IMR-90 (cell line): ENCODE measurements at regions not wholly inside any gene's neighbourhood (a gene's known extent, or its start where the extent isn't known, plus 50 kb on each side); places are given as distances from the start of the nearest gene placed in this dataset.
A peak's percentile ranks its signal among the peaks of the same experiment; 100 is the strongest.

ENCODE experiments used
- ATAC-seq: fragments of 200-7000 bp; cut with Tn5 transposase; 2 replicates; pipeline ENCODE4 v1.9.1; 2020; ENCODE audit warnings: low read depth, mild to moderate bottlenecking, moderate library complexity
- BruUV-seq: library from RNA; stranded (reverse); fragments of 400-500 nt; replicated peaks from 2 replicates; lab custom pipeline; 2021; lab: Mats Ljungman, UMichigan
- CTCF ChIA-PET: fragments of 300-600 bp; formaldehyde crosslinking; extraction: SDS; loops from one replicate; lab custom pipeline; 2021; ENCODE audit warnings: antibody characterized with exemption; lab: Yijun Ruan, JAX
- POLR2A ChIA-PET: fragments of 300-600 bp; sonication (Branson Sonifier 250); formaldehyde crosslinking; loops from one replicate; lab custom pipeline; 2022; ENCODE audit warnings: antibody characterized with exemption; ENCODE audit not compliant: unreplicated experiment; lab: Charles Lee
- DNase-seq: peaks from one replicate; pipeline ENCODE4 v3.0.0; 2013
- H2AFZ ChIP-seq: replicated peaks from 2 replicates; pipeline ENCODE3; 2013; ENCODE audit warnings: low read length, mild to moderate bottlenecking; ENCODE audit not compliant: poor library complexity
- H2AK5ac ChIP-seq: 2 replicates; pipeline ENCODE4 v1.6.1; 2013; ENCODE audit warnings: low read depth, low read length, inconsistent platforms
- H2AK9ac ChIP-seq: replicated peaks from 2 replicates; pipeline ENCODE3; 2013; ENCODE audit warnings: mild to moderate bottlenecking, low read depth, low read length, moderate library complexity; ENCODE audit not compliant: poor library complexity
- H2BK120ac ChIP-seq: 2 replicates; pipeline ENCODE4 v1.6.1; 2013; ENCODE audit warnings: low read depth, low read length, inconsistent platforms
- H2BK15ac ChIP-seq: 3 replicates; pipeline ENCODE4 v1.6.1; 2013; ENCODE audit warnings: low read depth, low read length, inconsistent platforms
- H2BK20ac ChIP-seq: 2 replicates; pipeline ENCODE4 v1.6.1; 2013; ENCODE audit warnings: low read depth, mild to moderate bottlenecking, inconsistent platforms, low read length, moderate library complexity
- H2BK5ac ChIP-seq: 2 replicates; pipeline ENCODE4 v1.6.1; 2013; ENCODE audit warnings: mild to moderate bottlenecking, low read depth, low read length, inconsistent platforms; ENCODE audit not compliant: poor library complexity, severe bottlenecking
- H3K14ac ChIP-seq: replicated peaks from 2 replicates; pipeline ENCODE4 v1.6.1; 2013; ENCODE audit warnings: low read depth, low read length, inconsistent platforms
- H3K18ac ChIP-seq: 2 replicates; pipeline ENCODE4 v1.6.1; 2013; ENCODE audit warnings: low read depth, low read length, control low read depth
- H3K23ac ChIP-seq: 2 replicates; pipeline ENCODE4 v1.6.1; 2013; ENCODE audit warnings: low read depth, low read length, inconsistent platforms
- H3K27ac ChIP-seq: 2 replicates; pipeline ENCODE4 v1.5.1; 2013; ENCODE audit warnings: mild to moderate bottlenecking, control low read depth, low read length; ENCODE audit not compliant: insufficient read depth
- H3K27me3 ChIP-seq: 2 replicates; pipeline ENCODE4 v1.6.1; 2013; ENCODE audit warnings: low read length; ENCODE audit not compliant: control insufficient read depth, insufficient read depth
- H3K36me3 ChIP-seq: 2 replicates; pipeline ENCODE4 v1.6.1; 2013; ENCODE audit warnings: low read length, mixed read lengths; ENCODE audit not compliant: control insufficient read depth, insufficient read depth
- H3K4ac ChIP-seq: 2 replicates; pipeline ENCODE4 v1.6.1; 2013; ENCODE audit warnings: low read depth, low read length, inconsistent platforms
- H3K4me1 ChIP-seq: 2 replicates; pipeline ENCODE4 v1.6.1; 2013; ENCODE audit warnings: low read length, mixed read lengths; ENCODE audit not compliant: control insufficient read depth, insufficient read depth
- H3K4me2 ChIP-seq: 2 replicates; pipeline ENCODE4 v1.6.1; 2013; ENCODE audit warnings: low read depth, mild to moderate bottlenecking, control low read depth, low read length, moderate library complexity
- H3K4me3 ChIP-seq: 2 replicates; pipeline ENCODE4 v1.5.1; 2013; ENCODE audit warnings: low read depth, mild to moderate bottlenecking, control low read depth, low read length, moderate library complexity; ENCODE audit not compliant: insufficient read depth
- H3K56ac ChIP-seq: 2 replicates; pipeline ENCODE4 v1.6.1; 2013; ENCODE audit warnings: low read length, inconsistent platforms; ENCODE audit not compliant: insufficient read depth; ENCODE audit errors: extremely low read depth
- H3K79me1 ChIP-seq, 2 experiments: 2 replicates each; pipeline ENCODE4 v1.6.1; 2013; ENCODE audit warnings: low read length in 2 of 2, inconsistent platforms in 1 of 2, low read depth in 1 of 2
- H3K9ac ChIP-seq: 2 replicates; pipeline ENCODE4 v1.6.1; 2013; ENCODE audit warnings: low read depth, low read length, control low read depth
- H3K9me1 ChIP-seq: 2 replicates; pipeline ENCODE4 v1.6.1; 2013; ENCODE audit warnings: low read length, inconsistent platforms; ENCODE audit not compliant: insufficient read depth
- H3K9me3 ChIP-seq: 2 replicates; pipeline ENCODE4 v1.6.1; 2013; ENCODE audit warnings: low read length; ENCODE audit not compliant: control insufficient read depth, insufficient read depth
- H4K20me1 ChIP-seq: 2 replicates; pipeline ENCODE4 v1.6.1; 2013; ENCODE audit warnings: low read length, inconsistent platforms; ENCODE audit not compliant: insufficient read depth
- H4K5ac ChIP-seq: 2 replicates; pipeline ENCODE4 v1.6.1; 2013; ENCODE audit warnings: mild to moderate bottlenecking, low read depth, low read length, control low read depth
- H4K8ac ChIP-seq, 2 experiments: 2 replicates each; pipeline ENCODE4 v1.6.1; 2013; ENCODE audit warnings: low read depth in 2 of 2, low read length in 2 of 2, control low read depth in 1 of 2, inconsistent platforms in 1 of 2
- H4K91ac ChIP-seq: 2 replicates; pipeline ENCODE4 v1.6.1; 2013; ENCODE audit warnings: low read depth, low read length, inconsistent platforms; ENCODE audit not compliant: insufficient read depth
- CEBPB ChIP-seq: IDR thresholded peaks from 2 replicates; pipeline ENCODE4 v1.6.1; 2012; ENCODE audit warnings: low read depth, low read length, improper control_type of control experiment
- POLR2A ChIP-seq: IDR thresholded peaks from 2 replicates; pipeline ENCODE4 v1.6.1; 2012; ENCODE audit warnings: mild to moderate bottlenecking, low read depth, low read length
- SMC3 ChIP-seq: fragments of 150-350 bp; IDR thresholded peaks from 2 replicates; pipeline ENCODE4 v1.6.1; 2016; ENCODE audit warnings: low read depth, mild to moderate bottlenecking, antibody characterized with exemption, low read length, moderate library complexity
- WGBS, 2 experiments: methylation state at CpG; one replicate each; pipeline versions ENCODE4 v1.1.5 to v1.1.7; 2013; ENCODE audit warnings: missing lambda C conversion rate in 2 of 2; ENCODE audit not compliant: insufficient read length in 1 of 2; ENCODE audit errors: extremely low coverage in 2 of 2; 5-methylcytosine and 5-hydroxymethylcytosine counted together
- dilution Hi-C: fragments of 300-500 bp; cut with HindIII; formaldehyde crosslinking; loops from one replicate; pipeline ENCODE4 v1.14.3; 2018; ENCODE audit warnings: low sequenced_read_pairs; ENCODE audit not compliant: unreplicated experiment
- in situ Hi-C: fragments of 300-500 bp; cut with MboI; formaldehyde crosslinking; loops from 3 replicates; pipeline ENCODE4 v1.14.3; 2019; ENCODE audit warnings: low sequenced_read_pairs, inconsistent platforms, mixed read lengths
- intact Hi-C: fragments of 100-400 bp; cut with micrococcal nuclease; formaldehyde crosslinking; loops from 2 replicates; pipeline ENCODE4 v1.10.0; 2022

DNA sequence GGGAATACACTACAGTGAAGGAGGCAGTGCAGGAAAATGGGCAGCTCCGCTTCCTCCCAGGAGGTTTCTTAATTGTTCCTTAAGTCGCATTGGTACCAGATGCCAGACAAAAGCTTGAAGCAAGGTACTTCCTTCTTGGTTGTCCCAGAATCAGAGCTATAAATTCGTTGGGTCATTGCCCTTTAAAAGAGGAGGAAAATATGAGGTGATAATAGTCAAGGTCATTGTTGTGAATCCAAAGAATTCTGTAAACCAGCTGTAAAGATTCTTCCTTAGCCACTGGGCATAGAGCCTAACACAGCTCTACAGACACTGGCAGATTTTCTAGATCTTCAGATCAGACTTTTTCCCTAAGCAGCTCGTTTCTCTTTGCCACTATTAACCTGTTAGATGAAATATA, 444.1 kb upstream of the TLE4 start:
- H3K4me2 ChIP-seq, result no peak overlapping the region
- no peak overlapping the region for H3K4ac ChIP-seq
- no peak for TF ChIP-seq POLR2A
- no peak for TF ChIP-seq SMC3
- TF ChIP-seq CEBPB, result no peak
- H2AK5ac ChIP-seq, result no peak overlapping the region
- no peak overlapping the region for H4K91ac ChIP-seq
- no peak overlapping the region for H2AK9ac ChIP-seq
- ATAC-seq (no peak), DNase-seq (no peak)
- no peaks in the 10 kb centered on the region for H4K20me1 ChIP-seq
- no peaks in the 10 kb centered on the region for H3K9me3 ChIP-seq
- H3K4me1 ChIP-seq, result no peaks in the 10 kb centered on the region
- H3K23ac ChIP-seq, result no peak overlapping the region
- no peaks in the 10 kb centered on the region for H3K79me1 ChIP-seq
- no peak overlapping the region for H3K18ac ChIP-seq
- no peaks in the 10 kb centered on the region for H3K27me3 ChIP-seq
- no peak overlapping the region for H3K27ac ChIP-seq
- no peak overlapping the region for H3K9ac ChIP-seq
- no peak overlapping the region for H3K4me3 ChIP-seq
- H3K56ac ChIP-seq, result no peak overlapping the region
- H4K8ac ChIP-seq, result no peak overlapping the region
- no peaks in the 10 kb centered on the region for H3K36me3 ChIP-seq
- 0 out of 2 replicates have a peak overlapping the region, but pooled peaks have one; percentile 1 for H2BK120ac ChIP-seq
- H2BK20ac ChIP-seq, result no peak overlapping the region
- no peak overlapping the region for H4K5ac ChIP-seq
- in situ Hi-C loops (loop anchor here (10.0 to 25.0 kb wide), 3 partner anchors 435 to 690 kb away; partner anchors contain the start of gene TLE4), dilution Hi-C loops (no loop called here), intact Hi-C loops (loop anchor here (10.0 kb wide), 1 partner anchor 303 kb away; no protein-coding TSS in a partner anchor)
- POLR2A ChIA-PET, result no interaction called here
- H3K14ac ChIP-seq, result no peak overlapping the region
- no peak overlapping the region for H2AFZ ChIP-seq
- no peak overlapping the region for H2BK15ac ChIP-seq
- no peaks in the 10 kb centered on the region for H3K9me1 ChIP-seq
- H2BK5ac ChIP-seq, result no peak overlapping the region
- CTCF ChIA-PET, result interaction anchor here (0.7 kb wide), 1 partner anchor 99 kb away, joined by 4 read pairs; no protein-coding TSS in a partner anchor
- no TSS peak for BruUV-seq
- WGBS, 2 experiments, result 100% methylated on average over 1 of the region's 4 CpGs; no CpG with 5 or more reads in 1 of the 2 experiments
